Right ventricle myocardium inferior (tissue), 1 donor: ENCODE measurements at regions not wholly inside any gene's neighbourhood (a gene's known extent, or its start where the extent isn't known, plus 50 kb on each side); places are given as distances from the start of the nearest gene placed in this dataset.
A peak's percentile ranks its signal among the peaks of the same experiment; 100 is the strongest.
"Not testable (repeated sequence)": the region's sequence is repeated elsewhere in the genome, so short reads cannot be mapped to it uniquely, and the experiment has no call there.

Source experiments
- ATAC-seq: fragments of 200-7000 bp; cut with Tn5 transposase; one replicate; pipeline ENCODE4 v1.9.1; 2020; ENCODE audit warnings: mild to moderate bottlenecking, moderate library complexity
- DNase-seq: peaks from one replicate; pipeline ENCODE4 v3.0.0; 2021; ENCODE audit errors: missing footprints
- intact Hi-C: fragments of 100-400 bp; cut with DNase I; formaldehyde crosslinking; loops from one replicate; pipeline ENCODE4 v1.11.0; 2022
- donor health status: DM: no; HTN: yes; CAD: no; lungs with severe emphysema.

DNA sequence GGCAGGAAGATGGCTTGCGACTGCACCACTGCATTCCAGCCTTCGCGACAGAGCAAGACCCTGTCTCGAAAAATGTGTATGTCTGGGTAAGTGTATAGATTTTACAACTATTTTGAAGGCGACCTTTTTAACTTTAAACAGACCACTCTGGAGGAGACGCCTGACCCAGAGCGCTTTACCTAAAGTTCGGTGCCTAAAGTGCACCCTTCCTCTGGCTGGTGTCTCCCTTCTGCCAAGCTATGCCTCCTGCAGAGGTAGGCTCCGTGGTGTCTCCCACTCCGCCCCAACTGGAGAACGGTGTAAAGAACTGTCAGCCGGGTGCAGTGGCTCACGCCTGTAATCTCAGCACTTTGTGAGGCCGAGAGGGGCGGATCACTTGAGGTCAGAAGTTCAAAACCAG lies 132.7 kb downstream of the POTEM start:
- ATAC-seq, intact Hi-C loops: not testable (repeated sequence)
- peak; percentile 1 for DNase-seq

- ATAC-seq, intact Hi-C loops: not testable (repeated sequence)
- peak; percentile 0 for DNase-seq
Observed at GRCh38 chr14:19105551-19105950, 138.3 kb downstream of the POTEM start.

DNA sequence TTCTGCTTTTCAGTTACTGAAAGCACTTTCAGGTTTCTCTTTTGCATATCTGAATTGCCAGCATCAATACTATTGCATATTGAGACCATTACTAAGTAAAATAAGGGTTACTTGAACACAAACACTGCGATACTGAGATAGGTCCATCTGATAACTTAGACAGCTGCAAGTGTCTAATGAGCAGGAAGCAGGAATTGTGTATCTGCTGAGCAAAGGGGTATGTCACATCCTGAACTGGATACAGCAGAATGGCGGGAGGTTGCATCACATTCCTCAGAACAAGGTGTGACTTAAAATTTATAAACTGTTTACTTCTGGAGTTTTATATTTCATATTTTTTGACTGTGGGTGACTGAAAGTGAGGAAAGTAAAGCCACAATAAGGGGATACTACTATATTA lies 142.7 kb downstream of the POTEM start:
- intact Hi-C loops, DNase-seq, ATAC-seq: not testable (repeated sequence)

DNA sequence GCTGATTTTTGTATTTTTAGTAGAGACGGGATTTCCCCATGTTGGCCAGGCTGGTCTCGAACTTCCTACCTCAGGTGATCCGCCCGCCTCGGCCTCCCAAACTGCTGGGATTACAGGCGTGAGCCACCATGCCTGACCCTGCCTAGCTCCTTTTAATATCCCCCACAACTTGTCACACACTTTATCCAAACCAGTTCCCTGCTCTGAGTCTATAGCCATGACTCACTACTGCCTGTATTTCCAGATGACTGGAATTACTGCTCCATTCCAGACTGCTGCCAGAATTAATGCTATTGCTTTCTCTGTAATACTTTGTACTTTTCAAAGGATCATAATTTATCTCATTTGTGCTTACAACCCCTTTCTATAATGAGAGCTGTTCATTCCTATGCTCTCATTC lies 153.1 kb downstream of the POTEM start:
- DNase-seq, ATAC-seq, intact Hi-C loops: not testable (repeated sequence)

GRCh38 chr14:19126269-19127051 lies 159.2 kb downstream of the POTEM start:
- ATAC-seq = peak; percentile 16
- intact Hi-C loops, DNase-seq: not testable (repeated sequence)

DNA sequence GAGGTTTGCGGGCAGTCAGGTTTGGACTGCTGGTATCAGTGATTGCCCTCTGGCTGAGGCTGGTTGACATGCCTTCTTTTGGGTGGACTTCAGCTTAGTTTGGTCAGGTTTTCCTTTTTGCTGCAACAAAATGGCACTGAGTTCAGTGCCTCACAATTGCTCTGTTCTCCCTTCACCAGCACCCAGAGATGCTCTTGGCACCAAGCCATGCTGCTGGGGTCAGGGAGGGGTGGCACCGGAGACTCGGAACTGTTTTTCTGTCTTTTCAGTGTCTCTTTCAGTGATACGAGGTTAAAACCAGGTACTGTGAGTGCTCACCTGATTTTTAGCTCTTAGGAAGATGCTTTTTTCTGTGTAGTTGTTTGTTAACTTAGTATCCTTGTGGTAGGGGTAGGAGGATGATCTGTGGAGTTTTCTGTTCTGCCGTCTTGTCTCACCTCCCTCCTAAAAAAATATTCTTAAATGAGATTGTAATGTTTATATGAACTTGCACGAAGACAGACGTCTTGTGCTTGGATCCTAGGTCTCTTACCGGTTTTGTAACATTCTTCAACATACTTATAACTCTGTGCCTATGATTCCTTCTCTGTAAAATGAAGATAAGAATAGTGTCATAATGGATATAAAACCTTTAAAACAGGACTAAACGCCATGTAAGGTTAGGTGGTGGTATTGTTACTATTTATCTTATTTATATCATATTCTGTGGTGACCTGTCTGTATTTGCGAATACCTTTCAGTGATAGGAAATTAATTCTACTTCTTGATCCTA lies 160.6 kb downstream of the POTEM start:
- ATAC-seq, intact Hi-C loops, DNase-seq: not testable (repeated sequence)

GRCh38 chr14:19131553-19131952 lies 164.3 kb downstream of the POTEM start:
- ATAC-seq, DNase-seq, intact Hi-C loops: not testable (repeated sequence)

DNA sequence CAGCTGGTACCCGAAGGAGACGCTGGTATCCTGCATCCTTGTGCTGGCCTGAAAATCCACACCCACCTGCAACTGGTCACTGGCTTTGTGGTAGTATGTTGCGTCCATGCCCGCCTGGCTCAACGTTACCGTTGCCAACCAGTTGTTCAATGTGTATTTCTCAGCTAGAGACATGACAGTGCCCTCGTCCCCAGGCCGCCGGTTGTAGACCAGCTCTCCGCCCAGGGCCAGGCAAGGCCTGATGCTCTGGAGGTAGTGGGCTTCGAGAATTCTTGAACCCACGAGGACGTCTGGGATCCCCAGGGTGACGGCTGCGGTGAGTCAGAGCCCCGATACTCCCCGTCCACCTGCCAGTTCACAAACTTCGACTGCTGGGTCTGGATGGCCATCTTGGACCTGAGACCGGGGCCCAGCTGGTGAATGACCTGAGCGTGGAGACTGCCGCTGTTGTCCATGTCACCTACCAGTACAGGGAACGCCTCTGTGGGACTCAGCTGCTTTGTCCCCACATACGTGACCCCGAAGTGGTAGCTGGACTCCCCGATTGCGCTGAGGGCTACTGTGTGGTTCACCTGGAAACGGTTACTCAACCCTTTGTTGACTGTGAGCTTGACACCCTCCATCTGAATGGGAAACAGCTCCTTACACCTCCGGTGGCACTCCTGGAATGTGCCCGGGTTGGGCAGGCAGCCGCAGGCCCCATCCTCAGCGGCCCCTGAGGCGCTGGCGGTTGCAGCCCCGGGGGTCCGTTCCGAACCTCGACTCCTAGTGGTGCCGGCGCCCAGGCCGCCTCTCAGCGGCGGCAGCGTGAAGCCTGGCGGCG lies 165.0 kb downstream of the POTEM start:
- ATAC-seq, intact Hi-C loops, DNase-seq: not testable (repeated sequence)

DNA sequence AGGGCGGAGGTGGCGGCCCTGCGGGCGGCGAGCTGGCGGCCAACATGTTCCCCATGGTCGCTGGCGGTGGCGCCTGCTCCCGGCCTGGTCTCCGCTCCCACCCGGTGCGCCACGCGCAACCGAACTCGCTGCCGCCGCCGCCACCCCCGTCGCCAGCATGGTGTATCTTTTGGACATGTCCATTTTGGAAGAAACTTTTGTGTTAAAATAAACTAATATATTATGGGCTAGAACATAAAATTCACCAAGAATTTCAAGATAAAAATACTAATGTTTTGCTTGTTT lies 165.5 kb downstream of the POTEM start:
- intact Hi-C loops, ATAC-seq: not testable (repeated sequence)

GRCh38 chr14:19157106-19157709 lies 190.0 kb downstream of the POTEM start:
- intact Hi-C loops, ATAC-seq, DNase-seq: not testable (repeated sequence)

More for the DNA sequence above, 165.5 kb downstream of the POTEM start:
- not testable (repeated sequence) for DNase-seq

DNA sequence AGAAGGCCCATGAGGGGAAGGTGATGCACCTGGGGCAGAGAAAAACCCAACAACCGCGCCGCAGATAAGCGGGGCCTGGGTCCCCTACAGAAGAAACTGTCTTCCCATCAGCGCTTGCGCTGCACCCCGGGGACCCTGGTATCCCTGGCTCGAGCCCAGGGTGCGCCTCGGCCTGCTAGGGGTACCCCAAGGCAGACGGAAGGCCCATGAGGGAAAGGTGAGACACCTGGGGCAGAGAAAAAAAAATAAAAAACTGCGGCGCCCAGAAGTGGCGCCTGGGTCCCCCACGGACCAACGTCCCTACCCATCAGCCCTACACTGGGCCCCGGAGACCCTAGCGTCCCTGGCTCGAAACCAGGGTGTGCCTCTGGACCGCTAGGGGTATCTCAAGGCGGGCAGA lies 190.8 kb downstream of the POTEM start:
- intact Hi-C loops, ATAC-seq: not testable (repeated sequence)
- DNase-seq = peak; percentile 37

GRCh38 chr14:19158588-19158987 lies 191.4 kb downstream of the POTEM start:
- intact Hi-C loops, DNase-seq, ATAC-seq: not testable (repeated sequence)

DNA sequence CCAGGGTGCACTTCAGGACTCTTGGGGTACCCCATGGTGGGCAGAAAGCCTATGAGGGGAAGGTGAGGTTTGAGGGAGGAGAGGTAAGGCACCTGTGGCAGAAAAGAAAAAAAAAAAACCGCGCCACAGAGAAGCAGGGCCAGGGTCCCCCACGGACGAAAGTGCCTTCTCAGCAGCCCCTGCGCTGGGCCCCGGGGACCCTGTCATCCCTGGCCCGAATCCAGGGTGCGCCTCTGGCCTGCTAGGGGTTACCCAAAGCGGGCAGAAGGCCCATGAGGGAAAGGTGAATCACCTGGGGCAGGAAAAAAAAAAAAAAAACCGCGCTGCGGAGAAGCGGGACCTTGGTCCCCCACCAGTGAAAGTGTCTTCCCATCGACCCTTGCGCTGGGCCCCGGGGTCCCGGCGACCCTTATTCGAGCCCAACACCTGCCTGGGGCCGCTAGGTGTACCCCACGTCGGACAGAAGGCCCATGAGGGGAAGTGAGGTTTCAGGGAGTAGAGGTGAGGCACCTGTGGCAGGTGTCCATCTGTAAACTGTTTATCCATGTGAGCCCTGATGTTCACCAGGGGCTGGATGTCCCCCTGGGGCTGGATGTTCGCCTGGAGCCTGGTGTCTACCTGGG lies 191.9 kb downstream of the POTEM start:
- ATAC-seq, intact Hi-C loops, DNase-seq: not testable (repeated sequence)

GRCh38 chr14:19160379-19160778 lies 193.1 kb downstream of the POTEM start:
- ATAC-seq, intact Hi-C loops, DNase-seq: not testable (repeated sequence)

- intact Hi-C loops, ATAC-seq: not testable (repeated sequence)
- peak; percentile 73 for DNase-seq
Observed at GRCh38 chr14:19161251-19162033, 194.2 kb downstream of the POTEM start.

DNA sequence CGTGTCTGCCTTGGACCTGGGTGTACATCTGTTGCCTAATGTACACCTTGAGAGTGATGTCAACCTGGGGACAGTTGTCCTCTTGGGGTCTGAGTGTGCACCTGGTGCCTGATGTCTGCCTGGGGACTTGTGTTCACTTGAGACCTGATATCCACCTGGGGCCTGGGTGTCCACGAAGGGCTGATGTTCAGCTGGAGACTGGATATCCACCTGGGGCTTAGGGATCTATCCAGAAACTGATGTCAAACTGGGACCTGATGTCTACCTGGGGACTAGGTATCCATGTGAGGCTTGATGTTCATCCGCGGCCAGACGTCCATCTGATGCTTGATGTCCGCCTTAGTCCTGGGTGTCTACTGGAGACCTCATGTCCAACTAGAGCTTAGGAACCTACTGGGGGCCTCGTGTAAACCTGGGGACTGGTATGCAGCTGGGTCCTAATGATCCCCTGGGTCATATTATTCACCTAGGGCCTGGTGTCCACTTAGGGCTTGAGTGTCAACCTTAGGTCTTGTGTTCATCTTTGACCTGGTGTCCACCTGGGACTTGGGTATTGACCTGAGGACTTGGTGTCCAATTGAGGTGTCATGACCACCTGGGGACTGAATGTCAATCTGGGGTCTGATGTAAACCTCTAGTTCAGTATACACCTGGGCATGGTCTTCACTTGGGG lies 194.9 kb downstream of the POTEM start:
- DNase-seq, intact Hi-C loops, ATAC-seq: not testable (repeated sequence)

DNA sequence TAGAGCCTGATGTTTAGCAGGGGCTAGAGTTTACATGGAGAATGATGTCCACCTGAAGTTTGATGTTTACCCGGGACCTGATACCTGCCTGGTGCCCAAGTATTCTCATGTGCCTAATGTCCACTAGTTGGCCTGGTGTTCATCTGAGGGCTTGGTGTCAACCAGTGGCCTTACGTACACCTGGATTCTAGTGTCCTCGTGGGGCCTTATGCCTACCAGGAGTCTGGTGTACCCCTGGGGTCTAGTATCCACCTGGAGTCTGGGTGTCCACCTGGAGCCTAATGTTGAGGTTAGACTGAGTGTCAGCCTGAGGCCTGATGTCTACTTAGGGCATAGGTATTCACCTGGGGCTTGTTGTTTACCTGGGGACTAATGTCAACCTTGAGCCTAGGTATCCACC lies 195.7 kb downstream of the POTEM start:
- intact Hi-C loops, ATAC-seq, DNase-seq: not testable (repeated sequence)
